EH (cell line): ENCODE measurements at regions not wholly inside any gene's neighbourhood (a gene's known extent, or its start where the extent isn't known, plus 50 kb on each side); places are given as distances from the start of the nearest gene placed in this dataset.

Experiments
- DNase-seq: peaks from one replicate; pipeline ENCODE4 v3.0.0-alpha.2; 2015; ENCODE audit warnings: low read depth

DNA sequence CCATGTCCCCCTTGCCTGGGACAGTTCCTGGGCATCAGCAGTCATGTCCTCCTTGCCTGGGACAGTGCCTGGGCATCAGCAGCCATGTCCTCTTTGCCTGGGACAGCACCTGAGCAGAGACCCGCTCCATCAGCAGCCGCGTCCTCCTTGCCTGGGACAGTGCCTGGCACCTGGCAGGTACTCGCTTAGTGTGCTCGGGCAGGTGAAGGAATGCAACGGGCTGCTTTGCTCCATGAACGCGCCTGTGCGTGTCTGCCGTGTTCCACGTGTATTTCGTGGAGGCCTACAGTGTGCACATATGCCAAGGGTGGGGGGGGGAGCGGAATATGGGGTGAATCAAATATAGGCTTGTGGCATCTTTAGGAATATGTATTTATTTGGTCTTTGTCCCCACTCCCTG is 1490.7 kb downstream of the TBC1D22A start:
- DNase-seq = no peak

- DNase-seq = no peak
Measured at GRCh38 chr22:48251629-48252028, 1489.2 kb downstream of the TBC1D22A start.

DNA sequence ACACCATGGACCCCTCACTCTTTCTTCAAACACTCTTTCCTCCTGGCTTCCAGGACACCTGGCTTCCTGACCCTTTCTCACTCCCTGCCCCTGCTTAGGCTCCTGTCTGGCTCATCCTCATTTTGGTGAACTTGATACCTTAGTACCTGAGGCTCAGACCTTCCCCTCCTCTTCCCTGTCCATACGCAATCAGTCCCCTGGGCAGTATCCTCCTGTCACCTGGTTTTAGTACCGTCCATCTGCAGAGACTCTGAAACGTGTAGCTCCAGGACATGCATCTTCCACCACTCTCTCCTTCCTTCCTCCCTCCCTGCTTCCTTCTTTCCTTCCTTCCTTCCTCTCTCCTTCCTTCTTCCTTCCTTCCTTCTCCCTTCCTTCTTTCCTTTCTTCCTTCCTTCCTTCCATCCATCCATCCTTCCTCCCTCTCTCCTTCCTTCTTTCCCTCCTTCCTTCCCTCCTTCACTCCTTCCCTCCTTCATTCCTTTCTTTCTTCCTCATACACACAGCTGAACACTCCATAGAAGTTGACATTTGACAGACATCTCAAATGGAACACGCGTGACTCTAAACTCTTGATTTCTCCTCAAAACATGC is 1488.6 kb downstream of the TBC1D22A start:
- no peak for DNase-seq

- DNase-seq = no peak
Measured at GRCh38 chr22:48250286-48250895, 1487.9 kb downstream of the TBC1D22A start.

GRCh38 chr22:48249713-48250268 is 1487.3 kb downstream of the TBC1D22A start:
- no peak for DNase-seq

GRCh38 chr22:48248901-48249455 is 1486.5 kb downstream of the TBC1D22A start:
- no peak for DNase-seq

DNA sequence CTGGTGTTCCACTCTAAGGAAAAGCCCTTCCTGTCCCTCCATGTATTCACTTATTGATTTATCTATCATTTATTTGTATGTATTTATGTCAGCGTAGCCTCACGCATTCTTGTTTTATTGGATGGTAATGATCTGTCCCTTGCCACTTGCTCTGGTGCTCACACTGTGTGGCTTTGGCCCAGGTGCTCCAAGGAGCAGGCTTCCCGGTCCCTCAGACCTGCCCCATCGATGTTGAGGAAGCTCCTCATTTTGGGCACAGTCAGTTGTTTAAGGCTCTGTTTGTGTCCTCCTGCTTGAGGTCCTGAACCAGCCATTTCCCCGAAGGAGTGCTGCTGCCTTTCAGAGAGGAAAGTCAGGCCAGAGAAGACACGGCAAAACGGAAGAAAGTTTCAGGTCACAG is 1485.4 kb downstream of the TBC1D22A start:
- DNase-seq = no peak

DNA sequence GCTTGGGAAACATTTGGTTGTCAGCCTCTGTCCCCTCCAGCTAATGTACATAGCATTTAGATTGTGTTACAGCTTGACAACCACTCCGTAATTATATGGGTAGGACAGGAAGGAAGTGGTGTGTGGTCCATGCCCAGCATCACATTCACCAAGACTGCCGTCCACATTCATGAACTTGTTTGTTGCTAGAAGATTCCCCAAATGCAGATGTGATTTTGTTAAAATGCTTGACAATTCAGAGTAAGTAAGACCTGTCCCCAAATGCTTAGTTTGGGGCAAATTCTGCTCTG is 1482.7 kb downstream of the TBC1D22A start:
- no peak for DNase-seq

GRCh38 chr22:48244388-48245195 is 1482.1 kb downstream of the TBC1D22A start:
- no peak for DNase-seq

GRCh38 chr22:48242461-48242864 is 1480.0 kb downstream of the TBC1D22A start:
- no peak for DNase-seq

DNA sequence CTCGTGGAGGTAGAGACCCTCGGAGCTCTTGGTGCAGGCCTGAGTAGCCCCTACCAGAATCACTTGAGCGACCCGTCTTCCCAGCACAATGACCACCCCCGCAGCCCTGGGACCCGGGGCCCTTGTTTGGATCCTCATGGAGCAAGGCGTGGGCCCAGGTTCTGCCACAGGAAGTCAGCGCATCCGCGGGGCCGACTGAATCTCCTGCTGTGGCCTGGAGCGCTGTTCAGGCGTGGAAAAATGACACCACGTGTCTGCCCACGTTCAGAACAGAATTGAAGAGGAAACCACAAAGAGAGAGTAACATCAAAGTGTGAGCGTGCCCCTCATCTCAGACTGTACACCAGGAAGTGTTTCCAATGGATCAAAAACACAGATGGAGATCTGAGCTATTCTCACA is 1479.2 kb downstream of the TBC1D22A start:
- no peak for DNase-seq

DNA sequence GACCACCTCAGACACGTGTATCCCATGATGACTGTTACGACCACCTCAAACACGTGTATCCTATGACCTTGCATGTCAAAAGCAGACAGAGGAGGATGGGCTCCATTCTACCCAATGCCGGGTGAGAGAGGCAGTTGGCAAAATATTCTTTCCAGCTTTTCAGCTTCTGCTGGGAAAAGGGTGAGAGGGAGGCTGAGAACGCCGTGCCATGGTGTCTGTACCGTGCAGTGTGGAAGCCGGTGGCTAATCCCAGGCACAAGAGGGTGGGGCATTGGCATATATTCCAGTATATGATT is 1478.4 kb downstream of the TBC1D22A start:
- DNase-seq = no peak

DNA sequence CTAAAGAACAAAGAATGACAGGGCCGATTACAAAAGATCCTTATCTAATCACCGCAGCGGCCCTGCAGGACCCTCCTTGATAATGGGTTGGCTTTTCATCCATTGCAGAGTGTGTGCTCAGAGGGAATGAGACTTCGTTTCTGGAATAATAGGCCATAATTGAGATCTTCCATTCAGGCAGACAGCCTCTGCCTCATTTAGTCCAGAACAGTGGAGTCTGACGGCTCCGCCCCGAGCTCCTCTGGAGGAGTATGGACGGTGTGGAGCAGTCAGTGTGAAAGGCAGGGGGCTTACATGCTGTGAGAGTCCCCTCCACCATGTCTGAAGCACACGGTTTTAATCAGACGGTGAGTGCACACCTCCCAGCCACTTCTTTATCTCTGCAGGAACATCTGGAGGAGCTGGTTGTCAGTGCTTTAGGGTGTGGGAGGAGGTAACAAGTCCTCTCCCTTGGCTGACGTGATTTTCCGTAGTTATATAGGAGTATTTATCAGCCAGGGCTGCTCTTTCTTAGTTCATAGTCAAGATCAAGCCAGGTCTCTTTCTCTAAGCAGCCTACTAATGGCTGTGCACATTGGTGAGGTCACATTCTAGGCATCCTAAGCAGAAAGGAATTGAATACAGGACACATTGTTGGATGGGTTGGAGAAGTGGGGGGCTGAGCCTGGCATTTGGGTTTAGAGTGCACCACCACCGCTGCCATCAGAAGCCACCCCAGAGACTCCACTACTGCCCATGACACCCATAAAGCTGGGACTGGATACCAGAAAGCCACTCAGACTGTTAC is 1477.9 kb downstream of the TBC1D22A start:
- no peak for DNase-seq

DNA sequence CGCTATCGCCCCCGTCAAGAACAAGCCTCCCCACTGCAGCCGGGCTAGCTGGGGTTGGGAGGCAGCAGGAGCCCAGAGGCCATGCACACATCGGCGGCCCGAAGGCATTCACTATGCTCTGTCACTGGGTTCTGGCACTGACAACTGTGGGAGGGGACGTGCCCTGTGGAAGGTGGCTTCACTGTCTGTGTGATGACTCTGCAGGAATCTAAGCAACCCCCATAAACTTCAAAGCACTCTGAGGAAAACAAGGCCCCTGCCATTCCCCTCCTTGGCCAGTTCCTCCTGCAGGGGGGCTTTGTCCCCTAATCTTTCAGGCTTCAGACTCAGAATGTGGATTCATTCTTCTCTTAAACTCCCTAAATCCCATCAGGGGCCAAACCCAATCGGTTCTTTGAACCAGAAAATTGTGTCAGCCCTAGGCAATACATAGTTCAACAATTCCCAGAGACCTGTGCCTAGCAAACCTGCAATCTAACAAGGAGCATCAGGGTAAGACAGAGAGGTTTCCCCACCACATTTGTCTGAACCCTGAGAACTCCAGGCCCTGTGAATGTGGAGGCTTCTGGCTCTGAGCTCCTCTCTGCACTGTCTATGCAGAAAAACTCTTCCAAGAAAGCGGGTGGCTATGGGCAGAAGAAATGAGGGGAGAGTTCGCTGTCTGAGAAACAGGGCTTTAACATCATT is 1477.2 kb downstream of the TBC1D22A start:
- no peak for DNase-seq

- DNase-seq = no peak
Measured at GRCh38 chr22:48238966-48239365, 1476.5 kb downstream of the TBC1D22A start.

DNA sequence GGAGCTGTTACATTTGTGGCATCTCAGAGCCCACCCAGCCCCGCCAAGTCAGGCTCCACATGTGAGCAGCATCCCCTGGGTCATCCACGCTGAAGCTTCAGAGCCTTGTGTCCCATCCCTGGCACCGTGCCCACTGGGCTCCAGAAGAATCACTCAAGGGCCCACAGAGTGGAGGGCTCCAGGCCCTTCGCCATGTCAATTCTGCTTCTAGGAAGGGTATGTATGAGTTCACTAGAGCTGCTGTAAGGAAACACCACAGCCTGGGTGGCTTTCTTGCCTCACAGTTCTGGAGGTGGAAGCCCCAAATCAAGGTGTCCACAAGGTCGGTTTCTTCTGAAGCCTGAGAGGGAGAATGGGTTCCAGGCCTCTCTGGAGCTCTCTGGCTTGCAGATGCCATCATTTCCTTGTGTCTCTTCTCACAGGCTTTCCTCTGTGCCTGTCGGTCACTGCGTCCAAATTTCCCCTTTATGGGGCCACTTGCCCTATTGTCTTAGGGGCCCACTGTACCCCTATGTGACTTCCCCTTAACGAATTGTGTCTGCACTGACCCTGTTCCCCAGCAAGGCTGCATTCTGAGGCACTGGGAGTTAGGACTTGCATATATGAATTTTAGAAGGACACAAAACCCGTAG is 1476.0 kb downstream of the TBC1D22A start:
- no peak for DNase-seq

- DNase-seq = no peak
Measured at GRCh38 chr22:48237466-48238283, 1475.2 kb downstream of the TBC1D22A start.

- no peak for DNase-seq
Measured at GRCh38 chr22:48236261-48236660, 1473.8 kb downstream of the TBC1D22A start.

DNA sequence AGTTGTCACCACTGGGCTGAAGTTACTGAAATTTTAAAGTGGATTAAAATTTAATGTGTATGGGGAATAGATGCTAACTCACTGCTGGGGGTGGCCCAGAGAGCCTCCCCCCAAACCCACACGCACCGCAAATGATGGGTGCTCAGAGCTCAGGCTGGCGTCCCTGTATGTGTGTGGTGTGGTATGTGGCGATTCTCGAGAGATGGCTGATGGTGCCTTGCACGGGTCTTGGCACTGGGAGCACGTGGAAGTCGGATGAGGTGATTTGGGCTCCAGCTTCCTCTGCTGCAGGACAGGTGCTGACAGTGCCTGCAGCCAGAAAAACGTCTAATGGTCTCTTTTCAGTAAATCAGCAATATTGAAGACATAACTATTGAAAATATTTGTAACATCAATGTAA is 1473.3 kb downstream of the TBC1D22A start:
- no peak for DNase-seq

DNA sequence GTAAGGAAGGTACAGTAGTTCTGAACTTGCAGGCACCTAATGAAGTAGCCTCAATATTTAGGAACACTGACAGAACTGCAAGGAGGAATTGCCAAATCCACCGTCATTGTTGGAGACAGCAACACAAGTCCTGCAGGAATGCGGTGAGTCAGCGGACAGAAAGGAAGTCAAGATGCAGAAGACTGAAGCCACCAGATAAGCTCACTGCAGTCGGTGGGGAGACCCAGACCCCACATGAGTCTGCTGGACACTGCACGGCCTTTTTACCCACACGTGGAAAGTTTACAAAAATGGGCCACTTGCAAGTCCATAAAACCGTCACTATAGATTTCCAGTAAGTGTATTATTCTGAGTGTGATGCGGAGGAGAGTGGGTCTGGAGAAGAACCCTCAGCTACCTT is 1471.6 kb downstream of the TBC1D22A start:
- DNase-seq = no peak
